GM18861 (cell line): ENCODE measurements at regions not wholly inside any gene's neighbourhood (a gene's known extent, or its start where the extent isn't known, plus 50 kb on each side); places are given as distances from the start of the nearest gene placed in this dataset.
"Not testable (repeated sequence)": the region's sequence is repeated elsewhere in the genome, so short reads cannot be mapped to it uniquely, and the experiment has no call there.

Source experiments
- ATAC-seq: cut with Tn5 transposase; IDR thresholded peaks from one replicate; pipeline ENCODE4 v1.9.1; 2021; ENCODE audit not compliant: unreplicated experiment

DNA sequence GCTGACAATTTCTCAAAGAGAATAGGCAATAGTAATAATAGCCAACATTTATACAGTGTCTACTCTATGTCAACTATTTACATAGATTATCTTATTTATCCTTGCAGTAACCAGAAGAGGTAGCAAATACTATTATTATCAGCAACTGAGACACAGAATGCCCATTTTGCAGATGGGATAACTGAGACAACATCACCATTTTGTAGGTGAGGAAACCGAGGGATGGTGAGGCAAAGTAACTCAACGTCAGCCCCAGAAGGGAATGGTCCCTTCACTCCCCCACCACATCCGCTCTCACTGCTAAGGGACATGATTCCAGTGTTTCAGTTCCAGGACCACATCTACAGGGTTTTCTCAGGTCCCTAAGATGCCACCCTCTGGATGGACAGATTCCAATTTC is 261.2 kb upstream of the NEBL start:
- no peak for ATAC-seq

DNA sequence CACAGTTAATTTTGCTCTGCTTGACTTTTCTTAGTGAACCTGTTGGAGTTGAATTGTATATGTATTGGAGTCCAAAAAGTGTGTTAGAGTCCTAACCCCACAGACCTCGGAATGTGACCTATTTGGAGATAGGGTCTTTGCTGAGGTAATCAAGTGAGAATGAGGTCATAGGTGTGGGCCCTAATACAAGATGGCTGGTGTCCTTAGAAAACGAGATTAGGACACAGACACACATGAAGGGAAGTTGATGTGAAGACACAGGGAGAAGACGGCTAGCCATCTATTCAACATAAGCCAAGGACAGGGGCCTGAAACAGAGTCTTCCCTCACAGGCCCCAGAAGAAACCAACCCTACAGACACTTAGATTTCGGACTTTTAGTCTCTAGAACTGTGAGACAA is 260.6 kb upstream of the NEBL start:
- no peak for ATAC-seq

DNA sequence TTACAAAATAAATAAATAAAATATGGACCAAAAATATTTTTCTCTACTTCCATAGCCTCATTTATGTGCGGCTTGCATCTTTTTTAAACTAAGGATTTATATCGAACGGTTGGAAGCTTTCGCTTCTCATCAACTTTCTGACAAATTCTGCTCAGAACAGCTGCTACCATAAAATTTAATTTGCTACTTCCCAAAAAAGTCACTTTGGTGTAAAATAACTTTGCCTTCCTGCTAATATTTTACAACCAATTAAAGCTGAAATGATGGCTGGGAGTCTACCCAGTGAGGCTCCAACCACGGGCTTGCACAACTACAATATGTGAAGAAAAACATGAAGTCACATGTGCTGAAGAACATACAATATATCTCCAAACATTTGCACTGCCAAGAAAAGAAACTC is 253.1 kb upstream of the NEBL start:
- no peak for ATAC-seq

DNA sequence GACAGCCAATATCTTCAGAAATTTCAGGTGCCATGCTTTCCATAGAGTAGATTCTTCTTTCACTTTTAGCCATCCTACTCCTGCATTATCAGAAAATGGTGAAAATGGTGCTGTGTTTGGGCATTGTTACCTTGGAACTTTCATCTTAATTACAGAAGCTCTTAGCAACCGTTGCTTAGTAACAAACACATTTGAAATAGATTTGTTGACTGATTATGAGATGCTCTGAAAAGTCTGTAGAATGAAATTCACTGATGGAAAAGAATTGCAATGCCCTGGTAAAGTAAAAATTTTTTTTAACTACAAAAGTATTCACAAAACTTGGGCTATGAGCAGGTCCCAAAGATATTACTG is 249.3 kb upstream of the NEBL start:
- ATAC-seq = no peak

DNA sequence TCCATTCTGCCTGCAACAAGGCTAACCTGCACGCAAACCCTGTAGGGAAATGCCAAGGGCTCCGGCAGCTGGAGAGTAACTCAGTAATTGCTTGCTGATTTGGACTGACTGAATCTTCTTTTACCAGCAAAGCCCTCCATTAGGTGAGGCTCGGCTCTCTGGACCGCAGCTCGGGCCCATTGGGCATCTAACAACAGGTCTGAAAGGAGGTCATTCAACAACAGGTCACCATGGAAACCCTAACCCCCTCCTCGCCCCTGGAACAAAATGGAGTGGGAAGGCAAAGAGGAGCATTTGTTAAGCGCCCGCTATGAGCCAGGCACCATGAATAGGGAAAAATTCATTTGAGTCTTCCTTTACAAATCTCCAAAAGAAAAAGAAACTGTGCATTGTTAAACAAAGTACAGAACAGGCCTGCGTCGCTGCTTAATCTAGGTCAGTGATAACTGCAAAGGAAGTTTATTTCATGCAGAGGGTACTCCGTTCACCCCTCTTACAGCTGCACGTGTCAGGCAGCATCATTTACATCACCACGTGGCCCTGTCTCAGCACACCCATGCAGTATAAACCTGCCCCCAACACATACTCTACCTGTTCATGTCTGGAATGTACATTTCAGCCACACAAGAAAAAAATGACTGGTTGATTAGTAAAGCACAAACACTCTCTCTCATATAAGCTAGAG is 248.8 kb upstream of the NEBL start:
- no peak for ATAC-seq

DNA sequence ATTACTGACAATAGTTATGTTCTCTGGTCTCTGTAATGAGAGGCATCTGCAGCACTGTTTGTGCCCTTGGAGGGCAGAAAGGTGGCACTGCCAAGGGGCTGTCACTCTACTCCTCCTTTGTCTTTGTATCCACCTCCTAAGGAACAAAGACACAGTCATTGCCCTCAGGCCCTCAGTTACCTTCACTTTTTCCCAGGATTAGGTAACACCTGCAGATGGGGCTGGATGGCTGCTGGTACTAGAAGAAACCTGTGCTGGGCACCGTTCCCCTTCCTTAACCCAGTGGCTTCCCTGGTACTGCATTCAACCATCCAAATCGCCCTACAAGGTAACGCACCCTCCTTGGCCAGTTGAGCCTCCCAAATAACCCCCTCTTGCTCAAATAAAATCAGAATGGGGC is 246.9 kb upstream of the NEBL start:
- no peak for ATAC-seq

- ATAC-seq = no peak
Observed at GRCh38 chr10:21141946-21142492, 244.9 kb upstream of the NEBL start.

- no peak for ATAC-seq
Observed at GRCh38 chr10:21138769-21139340, 241.7 kb upstream of the NEBL start.

GRCh38 chr10:21135023-21135931 is 238.2 kb upstream of the NEBL start:
- no peak for ATAC-seq

- ATAC-seq = no peak
Observed at GRCh38 chr10:21134645-21135022, 237.5 kb upstream of the NEBL start.

DNA sequence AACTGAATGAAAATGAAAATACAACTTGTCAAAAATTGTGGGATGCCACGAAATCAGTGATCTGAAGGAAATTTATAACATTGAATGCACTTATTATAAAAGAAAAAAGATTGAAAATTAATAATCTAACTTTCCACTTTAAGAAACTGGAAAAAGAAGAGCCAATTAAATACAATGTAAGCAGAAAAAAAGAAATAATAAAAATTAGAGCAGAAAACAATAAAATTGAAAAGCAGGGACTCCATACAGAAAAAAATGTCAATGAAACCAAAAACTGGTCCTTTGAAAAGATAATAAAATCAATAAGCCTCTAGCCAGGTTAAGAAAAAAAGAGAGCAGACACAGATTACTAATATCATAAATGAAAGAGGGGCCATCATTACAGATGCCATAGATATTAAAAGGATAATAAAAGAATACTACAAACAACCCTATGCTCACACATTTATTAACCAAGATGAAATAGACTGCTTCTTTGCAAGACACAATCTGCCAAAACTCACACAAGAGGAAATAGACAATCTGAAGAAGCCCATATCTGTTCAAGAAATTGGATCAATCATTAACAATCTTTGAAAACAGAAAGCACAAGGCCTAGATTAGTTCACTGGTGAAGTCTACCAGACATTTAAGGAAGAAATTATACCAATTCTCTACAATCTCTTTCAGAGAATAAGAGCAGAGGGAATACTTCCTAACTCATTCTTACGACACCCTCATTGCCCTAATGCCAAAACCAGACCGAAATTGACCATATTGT is 233.8 kb upstream of the NEBL start:
- peak; percentile 75 for ATAC-seq

DNA sequence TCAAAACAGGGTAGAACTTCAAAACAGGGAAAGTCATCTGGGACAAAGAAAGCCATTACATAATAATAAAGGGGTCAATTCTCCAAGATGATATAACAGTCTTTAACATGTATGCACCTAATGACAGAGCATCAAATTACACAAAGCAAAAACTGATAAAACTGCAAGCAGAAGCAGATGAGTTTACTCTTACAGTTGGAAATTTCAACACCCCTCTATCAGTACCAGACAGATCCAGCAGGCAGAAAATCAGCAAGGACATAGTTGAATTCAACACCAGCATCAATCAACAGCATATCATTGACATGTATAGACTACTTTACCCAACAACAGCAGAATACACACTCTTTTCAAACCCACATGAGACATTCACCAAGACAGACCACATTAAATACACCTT is 233.0 kb upstream of the NEBL start:
- ATAC-seq = no peak

- no peak for ATAC-seq
Observed at GRCh38 chr10:21125471-21126228, 228.5 kb upstream of the NEBL start.

GRCh38 chr10:21122907-21123306 is 225.8 kb upstream of the NEBL start:
- ATAC-seq = no peak

GRCh38 chr10:21121822-21122221 is 224.7 kb upstream of the NEBL start:
- not testable (repeated sequence) for ATAC-seq

- no peak for ATAC-seq
Observed at GRCh38 chr10:21114683-21115082, 217.6 kb upstream of the NEBL start.

- no peak for ATAC-seq
Observed at GRCh38 chr10:21110358-21110757, 213.2 kb upstream of the NEBL start.

DNA sequence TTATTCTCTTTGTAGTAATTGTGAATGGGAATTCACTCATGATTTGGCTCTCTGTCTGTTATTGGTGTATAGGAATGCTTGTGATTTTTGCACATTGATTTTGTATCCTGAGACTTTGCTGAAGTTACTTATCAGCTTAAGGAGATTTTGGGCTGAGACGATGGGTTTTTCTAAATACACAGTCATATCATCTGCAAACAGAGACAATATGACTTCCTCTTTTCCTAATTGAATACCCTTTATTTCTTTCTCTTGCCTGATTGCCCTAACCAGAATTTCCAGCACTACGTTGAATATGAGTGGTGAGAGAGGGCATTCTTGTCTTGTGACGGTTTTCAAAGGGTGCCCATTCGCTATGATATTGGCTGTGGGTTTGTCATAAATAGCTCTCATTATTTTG is 209.8 kb upstream of the NEBL start:
- not testable (repeated sequence) for ATAC-seq

DNA sequence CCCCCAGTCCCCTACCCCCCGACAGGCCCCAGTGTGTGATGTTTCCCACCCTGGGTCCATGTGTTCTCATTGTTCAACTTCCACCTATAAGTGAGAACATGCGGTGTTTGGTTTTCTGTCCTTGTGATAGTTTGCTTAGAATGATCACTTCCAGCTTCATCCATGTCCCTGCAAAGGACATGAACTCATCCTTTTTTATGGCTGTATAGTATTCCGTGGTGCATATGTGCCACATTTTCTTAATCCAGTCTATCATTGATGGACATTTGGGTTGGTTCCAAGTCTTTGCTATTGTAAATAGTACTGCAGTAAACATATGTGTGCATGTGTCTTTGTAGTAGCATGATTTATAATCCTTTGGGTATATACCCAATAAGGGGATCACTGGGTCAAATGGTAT is 208.2 kb upstream of the NEBL start:
- ATAC-seq = not testable (repeated sequence)

DNA sequence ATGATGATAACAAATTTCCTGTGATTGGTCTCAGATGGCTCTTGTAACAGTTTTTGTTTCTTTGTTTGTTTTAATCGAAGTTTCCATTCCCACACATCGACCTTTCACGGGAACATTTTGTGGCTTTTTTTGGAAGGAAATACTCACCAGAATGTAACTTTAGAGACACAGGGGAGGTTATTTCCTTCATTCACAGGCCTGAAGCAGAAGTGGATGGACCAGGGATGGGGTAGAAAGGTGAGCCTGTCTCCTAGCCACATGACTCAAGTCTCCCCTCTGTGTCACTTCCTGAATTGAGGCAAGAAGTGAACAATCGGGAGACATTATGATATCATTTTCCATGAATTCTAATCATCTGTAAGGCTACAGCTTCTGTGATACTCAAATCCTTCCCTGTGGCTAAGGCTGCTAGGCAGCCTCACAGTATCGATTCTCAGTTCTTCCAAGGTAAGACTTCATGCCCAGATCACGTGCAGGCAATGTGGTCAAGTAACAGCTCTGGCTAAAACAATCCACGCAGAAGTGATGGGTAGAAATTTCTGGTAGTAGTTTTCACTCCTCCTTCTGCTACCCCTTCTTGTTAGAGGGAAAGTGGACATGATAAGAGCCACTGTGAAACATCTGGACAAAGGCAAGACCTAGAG is 203.9 kb upstream of the NEBL start:
- no peak for ATAC-seq
